GM12891 (cell line): ENCODE measurements at regions not wholly inside any gene's neighbourhood (a gene's known extent, or its start where the extent isn't known, plus 50 kb on each side); places are given as distances from the start of the nearest gene placed in this dataset.

Experiments
- POLR2A ChIP-seq: IDR thresholded peaks from 2 replicates; pipeline ENCODE4 v1.6.1; 2011; ENCODE audit warnings: low read depth, low read length, control low read depth
- POLR2AphosphoS5 ChIP-seq: IDR thresholded peaks from 2 replicates; pipeline ENCODE4 v1.6.1; 2011; ENCODE audit warnings: low read depth, low read length, control low read depth
- TAF1 ChIP-seq: IDR thresholded peaks from 2 replicates; pipeline ENCODE4 v1.6.1; 2011; ENCODE audit warnings: low read depth, low read length, control low read depth

- no peak for TF ChIP-seq POLR2A
- TF ChIP-seq POLR2AphosphoS5, result no peak
- TF ChIP-seq TAF1, result no peak
Measured at GRCh38 chr4:128338634-128339355, 51.2 kb upstream of the PGRMC2 start.
